Caco-2 (cell line): ENCODE measurements at regions not wholly inside any gene's neighbourhood (a gene's known extent, or its start where the extent isn't known, plus 50 kb on each side); places are given as distances from the start of the nearest gene placed in this dataset.

ENCODE experiments used
- BruUV-seq: library from RNA; stranded (reverse); fragments of 400-500 nt; replicated peaks from 2 replicates; lab custom pipeline; 2021; lab: Mats Ljungman, UMichigan
- CTCF ChIA-PET: fragments of 300-600 bp; sonication (Branson Sonifier 250); formaldehyde crosslinking; loops from one replicate; lab custom pipeline; 2022; ENCODE audit warnings: antibody characterized with exemption; lab: Charles Lee
- POLR2A ChIA-PET: fragments of 300-600 bp; sonication (Branson Sonifier 250); formaldehyde crosslinking; loops from one replicate; lab custom pipeline; 2022; ENCODE audit warnings: antibody characterized with exemption; lab: Charles Lee
- DNase-seq, 2 experiments: peaks; one replicate each; pipeline versions ENCODE4 v3.0.0 to v3.0.0-alpha.2; 2020 to 2022
- H3K27me3 ChIP-seq: replicated peaks from 2 replicates; pipeline ENCODE4 v1.6.0; 2011; ENCODE audit warnings: low read length; ENCODE audit not compliant: control insufficient read depth, insufficient read depth
- H3K36me3 ChIP-seq: 2 replicates; pipeline ENCODE4 v1.5.1; 2011; ENCODE audit warnings: low read length; ENCODE audit not compliant: control insufficient read depth, insufficient read depth
- H3K4me1 ChIP-seq: fragments of 250-450 bp; sonication (Bioruptor Pico); 2 replicates; pipeline ENCODE4 v1.5.1; 2020; ENCODE audit warnings: mild to moderate bottlenecking
- H3K4me3 ChIP-seq: 2 replicates; pipeline ENCODE4 v1.5.1; 2011; ENCODE audit warnings: low read depth, mild to moderate bottlenecking, control low read depth, low read length
- H3K9me3 ChIP-seq: fragments of 250-450 bp; sonication (Bioruptor Pico); 2 replicates; pipeline ENCODE4 v1.5.1; 2020; ENCODE audit warnings: mild to moderate bottlenecking, moderate library complexity
- H3K27ac Mint-ChIP-seq: one replicate; pipeline ENCODE4 v1.8.0; 2022; ENCODE audit warnings: mixed read lengths; ENCODE audit not compliant: unreplicated experiment
- H3K27me3 Mint-ChIP-seq: one replicate; pipeline ENCODE4 v1.8.0; 2022; ENCODE audit warnings: mixed read lengths; ENCODE audit not compliant: insufficient read depth, unreplicated experiment
- H3K36me3 Mint-ChIP-seq: one replicate; pipeline ENCODE4 v1.8.0; 2022; ENCODE audit warnings: mild to moderate bottlenecking, mixed read lengths; ENCODE audit not compliant: insufficient read depth, unreplicated experiment
- H3K4me1 Mint-ChIP-seq: one replicate; pipeline ENCODE4 v1.8.0; 2022; ENCODE audit warnings: low read depth, mixed read lengths; ENCODE audit not compliant: unreplicated experiment
- H3K4me3 Mint-ChIP-seq: one replicate; pipeline ENCODE4 v1.8.0; 2022; ENCODE audit warnings: mild to moderate bottlenecking, moderate library complexity, mixed read lengths; ENCODE audit not compliant: unreplicated experiment
- H3K9me3 Mint-ChIP-seq: one replicate; pipeline ENCODE4 v1.8.0; 2022; ENCODE audit warnings: mixed read lengths; ENCODE audit not compliant: unreplicated experiment
- CTCF ChIP-seq, 2 experiments: fragments of 200-600 bp in 1 of 2; IDR thresholded peaks; 1 replicate in 1 of 2; 2 replicates in 1 of 2; pipeline versions ENCODE4 v1.5.1 to v1.8.0; 2011 to 2022; ENCODE audit warnings: antibody characterized with exemption in 1 of 2, control low read depth in 1 of 2, inconsistent platforms in 1 of 2, low read depth in 1 of 2, low read length in 1 of 2, mild to moderate bottlenecking in 1 of 2, moderate library complexity in 1 of 2; ENCODE audit not compliant: insufficient read depth in 1 of 2, severe bottlenecking in 1 of 2, unreplicated experiment in 1 of 2
- intact Hi-C: fragments of 100-400 bp; cut with micrococcal nuclease; formaldehyde crosslinking; loops from one replicate; pipeline ENCODE4 v1.10.0; 2022; ENCODE audit not compliant: unreplicated experiment

DNA sequence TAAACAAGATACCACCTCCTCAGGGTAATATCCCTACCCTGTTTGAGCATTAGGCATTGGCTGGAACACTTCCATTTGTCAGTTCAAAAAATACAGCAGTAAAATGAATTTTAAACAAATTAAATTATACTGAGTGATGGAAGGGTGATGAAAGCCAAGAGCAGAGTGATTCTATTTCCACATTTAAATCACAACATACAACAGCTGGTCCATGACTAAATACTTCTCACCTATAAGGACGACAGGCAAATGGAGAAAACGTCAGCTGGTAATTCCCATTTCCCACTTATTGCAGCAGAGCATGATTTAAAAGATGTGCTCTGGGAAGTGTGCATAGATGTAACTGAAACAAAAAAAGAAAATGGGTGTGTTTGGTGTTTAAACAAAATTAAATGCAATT lies 543.6 kb upstream of the DAB2 start:
- POLR2A ChIA-PET, result no interaction called here
- Mint-ChIP-seq H3K9me3 (no peaks in the 10 kb centered on the region), H3K27ac (no peak overlapping the region), H3K4me1 (no peaks in the 10 kb centered on the region), H3K27me3 (no peaks in the 10 kb centered on the region), H3K4me3 (no peak overlapping the region), H3K36me3 (no peaks in the 10 kb centered on the region)
- Histone ChIP-seq H3K4me1 (no peaks in the 10 kb centered on the region), H3K4me3 (no peak overlapping the region), H3K27me3 (no peaks in the 10 kb centered on the region), H3K9me3 (no peaks in the 10 kb centered on the region), H3K36me3 (no peaks in the 10 kb centered on the region)
- CTCF ChIA-PET, result no interaction called here
- DNase-seq, result no peak
- no peak for TF ChIP-seq CTCF (IDR thresholded peaks at IDR 0.05; ENCODE audit: insufficient read depth in 1 of 2, low read depth in 1 of 2, low read length in 1 of 2, severe bottlenecking in 1 of 2, unreplicated experiment in 1 of 2)
- no TSS peak for BruUV-seq
- intact Hi-C loops, result no loop called here

DNA sequence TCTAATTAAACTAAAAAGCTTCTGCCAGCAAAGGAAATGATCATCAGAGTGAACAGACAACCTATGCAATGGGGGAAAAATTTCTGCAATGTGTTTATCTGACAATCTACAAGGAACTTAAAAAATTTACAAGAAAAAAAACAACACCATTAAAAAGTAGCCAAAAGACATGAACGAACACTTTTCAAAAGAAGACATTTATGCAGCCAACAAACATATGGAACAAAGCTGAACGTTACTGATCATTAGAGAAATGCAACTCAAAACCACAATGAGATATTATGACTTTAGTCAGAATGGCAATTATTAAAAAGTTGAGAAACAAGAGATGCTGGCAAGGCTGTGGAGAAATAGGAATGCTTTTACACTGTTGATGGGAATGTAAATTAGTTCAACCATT lies 530.4 kb upstream of the DAB2 start:
- no peaks in the 10 kb centered on the region for H3K27me3 ChIP-seq
- peaks cover 10% of the 10 kb centered on the region for H3K27me3 Mint-ChIP-seq
- H3K4me3 ChIP-seq, result no peak overlapping the region
- no peak for DNase-seq
- intact Hi-C loops, result no loop called here
- no peaks in the 10 kb centered on the region for H3K4me1 Mint-ChIP-seq
- no peaks in the 10 kb centered on the region for H3K36me3 Mint-ChIP-seq
- BruUV-seq, result no TSS peak
- TF ChIP-seq CTCF (IDR thresholded peaks at IDR 0.05; ENCODE audit: insufficient read depth in 1 of 2, low read depth in 1 of 2, low read length in 1 of 2, severe bottlenecking in 1 of 2, unreplicated experiment in 1 of 2), result no peak
- CTCF ChIA-PET, result no interaction called here
- no peak overlapping the region for H3K27ac Mint-ChIP-seq
- no peaks in the 10 kb centered on the region for H3K36me3 ChIP-seq
- no peak overlapping the region for H3K4me3 Mint-ChIP-seq
- no peaks in the 10 kb centered on the region for H3K9me3 Mint-ChIP-seq
- POLR2A ChIA-PET, result no interaction called here
- H3K4me1 ChIP-seq, result no peaks in the 10 kb centered on the region
- H3K9me3 ChIP-seq, result no peaks in the 10 kb centered on the region

GRCh38 chr5:39951070-39951469 lies 526.3 kb upstream of the DAB2 start:
- POLR2A ChIA-PET, result no interaction called here
- intact Hi-C loops, result no loop called here

More at GRCh38 chr5:39951070-39951469, 526.3 kb upstream of the DAB2 start:
- BruUV-seq, result no TSS peak
- Mint-ChIP-seq H3K4me1 (no peaks in the 10 kb centered on the region), H3K27me3 (peaks cover 6% of the 10 kb centered on the region), H3K9me3 (no peaks in the 10 kb centered on the region), H3K27ac (no peak overlapping the region), H3K36me3 (no peaks in the 10 kb centered on the region), H3K4me3 (no peak overlapping the region)
- H3K4me3 ChIP-seq, result no peak overlapping the region
- no peak for TF ChIP-seq CTCF (IDR thresholded peaks at IDR 0.05; ENCODE audit: insufficient read depth in 1 of 2, low read depth in 1 of 2, low read length in 1 of 2, severe bottlenecking in 1 of 2, unreplicated experiment in 1 of 2)
- H3K9me3 ChIP-seq, result no peaks in the 10 kb centered on the region
- DNase-seq, result no peak
- CTCF ChIA-PET, result no interaction called here
- H3K27me3 ChIP-seq, result no peaks in the 10 kb centered on the region
- no peaks in the 10 kb centered on the region for H3K36me3 ChIP-seq
- H3K4me1 ChIP-seq, result 0 out of 2 replicates have a peak, but pooled peaks cover 5% of the 10 kb centered on the region
